ENCODE measurements at regions not wholly inside any gene's neighbourhood (a gene's known extent, or its start where the extent isn't known, plus 50 kb on each side); places are given as distances from the start of the nearest gene placed in this dataset.

GRCh38 chr2:223386189-223386588 is 216.0 kb downstream of the SCG2 start:
- no peak for DNase-seq
- H3K27ac ChIP-seq (replicated peaks) = no peak overlapping the region
- H3K9me3 ChIP-seq (replicated peaks) = no peaks in the 10 kb centered on the region
- H3K4me3 ChIP-seq = no peak overlapping the region
- H3K4me1 ChIP-seq = no peaks in the 10 kb centered on the region
- H3K27me3 ChIP-seq (ENCODE audit: low read depth) = no peaks in the 10 kb centered on the region
- no peaks in the 10 kb centered on the region for H3K36me3 ChIP-seq
- intact Hi-C loops (cut with micrococcal nuclease) = no loop called here
- no peak for TF ChIP-seq CTCF (IDR thresholded peaks at IDR 0.05; ENCODE audit: borderline replicate concordance)

GRCh38 chr2:223386984-223387383 is 215.2 kb downstream of the SCG2 start:
- Histone ChIP-seq H3K9me3 (replicated peaks) (no peaks in the 10 kb centered on the region), H3K36me3 (no peaks in the 10 kb centered on the region), H3K4me3 (no peak overlapping the region), H3K27ac (replicated peaks) (no peak overlapping the region), H3K4me1 (no peaks in the 10 kb centered on the region), H3K27me3 (ENCODE audit: low read depth) (no peaks in the 10 kb centered on the region)
- DNase-seq = no peak
- intact Hi-C loops (cut with micrococcal nuclease) = no loop called here
- TF ChIP-seq CTCF (IDR thresholded peaks at IDR 0.05; ENCODE audit: borderline replicate concordance) = no peak

- no peak for TF ChIP-seq CTCF (IDR thresholded peaks at IDR 0.05; ENCODE audit: borderline replicate concordance)
- no peaks in the 10 kb centered on the region for H3K4me1 ChIP-seq
- no peak overlapping the region for H3K4me3 ChIP-seq
- no peaks in the 10 kb centered on the region for H3K27me3 ChIP-seq (ENCODE audit: low read depth)
- intact Hi-C loops (cut with micrococcal nuclease) = no loop called here
- peaks cover 22% of the 10 kb centered on the region for H3K9me3 ChIP-seq (replicated peaks)
- DNase-seq = no peak
- no peaks in the 10 kb centered on the region for H3K36me3 ChIP-seq
- no peak overlapping the region for H3K27ac ChIP-seq (replicated peaks)
Observed at GRCh38 chr2:223389624-223390023, 212.5 kb downstream of the SCG2 start.

GRCh38 chr2:223396993-223397392 is 205.2 kb downstream of the SCG2 start:
- Histone ChIP-seq H3K36me3 (no peaks in the 10 kb centered on the region), H3K4me1 (no peaks in the 10 kb centered on the region), H3K27me3 (ENCODE audit: low read depth) (no peaks in the 10 kb centered on the region), H3K9me3 (replicated peaks) (peaks cover 40% of the 10 kb centered on the region), H3K4me3 (no peak overlapping the region), H3K27ac (replicated peaks) (no peak overlapping the region)
- DNase-seq = no peak
- intact Hi-C loops (cut with micrococcal nuclease) = no loop called here
- TF ChIP-seq CTCF (IDR thresholded peaks at IDR 0.05; ENCODE audit: borderline replicate concordance) = no peak

GRCh38 chr2:223399357-223399957 is 202.7 kb downstream of the SCG2 start:
- H3K27me3 ChIP-seq (ENCODE audit: low read depth) = no peaks in the 10 kb centered on the region
- H3K4me3 ChIP-seq = no peak overlapping the region
- TF ChIP-seq CTCF (IDR thresholded peaks at IDR 0.05; ENCODE audit: borderline replicate concordance) = no peak
- intact Hi-C loops (cut with micrococcal nuclease) = no loop called here
- no peaks in the 10 kb centered on the region for H3K36me3 ChIP-seq
- H3K4me1 ChIP-seq = no peaks in the 10 kb centered on the region
- no peak overlapping the region for H3K27ac ChIP-seq (replicated peaks)
- no peak for DNase-seq
- H3K9me3 ChIP-seq (replicated peaks) = peaks cover 20% of the 10 kb centered on the region
